ENCODE measurements at regions not wholly inside any gene's neighbourhood (a gene's known extent, or its start where the extent isn't known, plus 50 kb on each side); places are given as distances from the start of the nearest gene placed in this dataset.

DNA sequence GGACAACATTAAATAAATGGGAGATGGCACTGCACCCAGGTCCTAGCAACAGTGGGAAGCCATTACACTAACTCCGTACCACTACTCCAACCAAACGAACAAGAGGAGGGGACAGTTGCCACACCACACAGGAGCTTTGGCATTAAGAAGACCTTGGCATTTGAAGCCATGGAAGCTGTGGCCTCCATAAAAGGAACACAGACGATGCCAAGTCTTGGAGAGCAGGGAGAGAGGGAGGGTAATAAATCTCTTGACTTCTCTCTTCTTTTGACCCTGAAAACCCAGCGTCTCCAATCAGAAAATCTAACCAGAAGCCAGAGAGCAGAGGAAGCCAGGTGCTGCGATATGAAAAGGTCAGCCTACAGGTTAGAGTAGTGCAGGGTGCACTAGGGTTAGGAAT, 338.8 kb upstream of the TMEM132C start:
- Histone ChIP-seq H3K36me3 (ENCODE audit: control insufficient read depth in 2 of 2, insufficient read depth in 2 of 2, low read length in 1 of 2) (no peaks in the 10 kb centered on the region), H3K9ac (ENCODE audit: control insufficient read depth, insufficient read depth, low read length) (no peak overlapping the region), H3K27ac (ENCODE audit: control insufficient read depth, insufficient read depth) (no peak overlapping the region), H3K4me2 (ENCODE audit: control insufficient read depth, insufficient read depth) (no peak overlapping the region), H3K4me1 (ENCODE audit: control insufficient read depth, insufficient read depth, low read length) (no peaks in the 10 kb centered on the region), H2AFZ (ENCODE audit: control insufficient read depth, low read depth, low read length) (no peak overlapping the region), H3K9me3 (replicated peaks; ENCODE audit: control insufficient read depth, insufficient read depth, low read length) (no peaks in the 10 kb centered on the region), H3K4me3 (no peak overlapping the region), H3K27me3 (replicated peaks in 1 of 2; ENCODE audit: control insufficient read depth in 2 of 2, insufficient read depth in 2 of 2, low read length in 1 of 2) (no peaks in the 10 kb centered on the region), H4K20me1 (ENCODE audit: control insufficient read depth, insufficient read depth) (no peaks in the 10 kb centered on the region), H3K79me2 (ENCODE audit: control insufficient read depth, insufficient read depth, low read length) (no peaks in the 10 kb centered on the region)
- ChIA-PET CTCF (interaction anchor here (1.4 kb wide), 1 partner anchor 102 kb away, joined by 3 read pairs; no protein-coding TSS in a partner anchor), POLR2A (no interaction called here), RAD21 (ENCODE audit: unreplicated experiment) (no interaction called here), SMC1A (ENCODE audit: uncharacterized antibody, unreplicated experiment) (no interaction called here)
- ATAC-seq (no peak), FAIRE-seq (no peak), DNase-seq (ENCODE audit: low read depth, low spot score) (no peak)
- in situ Hi-C loops (cut with MboI) (no loop called here), intact Hi-C loops (cut with micrococcal nuclease; ENCODE audit: unreplicated experiment) (no loop called here)
- TF ChIP-seq ZZZ3 (IDR thresholded peaks at IDR 0.05; ENCODE audit: control insufficient read depth, insufficient read length, low read depth), result no peak
- no peak for TF ChIP-seq MEF2B (IDR thresholded peaks at IDR 0.05; ENCODE audit: partially characterized antibody, poor library complexity, severe bottlenecking)
- no peak for TF ChIP-seq ASH2L (IDR thresholded peaks at IDR 0.05; ENCODE audit: borderline replicate concordance, low read depth)
- no peak for TF ChIP-seq JUND (IDR thresholded peaks at IDR 0.05; ENCODE audit: low read depth, low read length)
- WGBS (ENCODE audit: insufficient coverage, insufficient replicate concordance, low lambda C conversion rate, missing lambda C conversion rate), result 23% methylated on average over 5 of the region's 5 CpGs
- no TSS peak for BruUV-seq (replicated peaks)

DNA sequence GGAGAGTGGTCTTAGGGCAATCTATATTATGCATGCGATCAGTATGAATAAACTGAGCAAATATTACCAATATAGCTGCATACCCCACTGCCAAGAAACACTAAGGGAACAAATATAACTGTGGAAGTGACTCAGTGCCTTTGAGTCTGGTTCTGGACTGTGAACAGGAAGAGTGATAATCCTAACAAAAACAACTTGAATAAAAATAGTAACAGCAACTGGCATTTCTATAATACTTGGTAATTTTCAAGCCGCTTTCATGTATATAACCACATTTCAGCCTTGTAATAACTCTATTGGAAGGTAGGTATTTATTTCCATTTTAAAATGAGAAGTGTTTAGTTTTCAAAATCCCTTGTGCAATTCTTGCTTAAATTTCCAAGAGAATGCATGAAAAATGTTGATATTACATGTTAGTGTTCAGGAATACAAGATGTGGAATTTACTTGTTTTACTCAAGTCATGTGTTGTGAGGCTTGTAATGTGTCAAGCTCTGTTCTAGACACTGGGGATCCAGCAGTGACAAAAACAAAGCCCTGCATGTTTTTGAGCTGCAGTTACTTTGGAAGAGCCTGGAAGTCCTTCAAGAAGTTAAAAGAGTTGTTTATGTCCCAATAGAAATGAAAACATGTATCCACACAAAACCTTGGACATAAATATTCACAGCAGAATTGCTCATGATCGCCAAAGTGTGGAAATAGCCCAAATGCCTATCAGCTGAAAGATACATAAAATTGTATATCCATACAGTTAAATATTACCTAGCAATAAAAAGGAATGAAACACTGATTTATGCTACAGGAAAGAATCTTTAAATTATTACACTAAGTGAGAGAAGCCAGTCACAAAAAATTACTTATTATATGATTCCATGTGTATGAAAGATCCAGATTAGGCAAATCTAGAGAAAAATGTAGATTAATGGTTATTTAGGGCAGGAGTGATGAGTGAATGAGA, 338.1 kb upstream of the TMEM132C start:
- RAD21 ChIA-PET (ENCODE audit: unreplicated experiment), result no interaction called here
- Histone ChIP-seq H2AFZ (ENCODE audit: control insufficient read depth, low read depth, low read length) (no peak overlapping the region), H3K4me2 (ENCODE audit: control insufficient read depth, insufficient read depth) (no peak overlapping the region), H3K79me2 (ENCODE audit: control insufficient read depth, insufficient read depth, low read length) (no peaks in the 10 kb centered on the region), H3K9ac (ENCODE audit: control insufficient read depth, insufficient read depth, low read length) (no peak overlapping the region), H3K36me3 (ENCODE audit: control insufficient read depth in 2 of 2, insufficient read depth in 2 of 2, low read length in 1 of 2) (no peaks in the 10 kb centered on the region), H3K27me3 (replicated peaks in 1 of 2; ENCODE audit: control insufficient read depth in 2 of 2, insufficient read depth in 2 of 2, low read length in 1 of 2) (no peaks in the 10 kb centered on the region), H3K4me1 (ENCODE audit: control insufficient read depth, insufficient read depth, low read length) (no peaks in the 10 kb centered on the region), H3K9me3 (replicated peaks; ENCODE audit: control insufficient read depth, insufficient read depth, low read length) (no peaks in the 10 kb centered on the region), H4K20me1 (ENCODE audit: control insufficient read depth, insufficient read depth) (no peaks in the 10 kb centered on the region), H3K27ac (ENCODE audit: control insufficient read depth, insufficient read depth) (no peak overlapping the region), H3K4me3 (no peak overlapping the region)
- DNase-seq (ENCODE audit: low read depth, low spot score), result no peak
- 12% methylated on average over 3 of the region's 3 CpGs for WGBS (ENCODE audit: insufficient coverage, insufficient replicate concordance, low lambda C conversion rate, missing lambda C conversion rate)
- intact Hi-C loops (cut with micrococcal nuclease; ENCODE audit: unreplicated experiment), result no loop called here
- BruUV-seq (replicated peaks), result no TSS peak
- no peak for ATAC-seq
- in situ Hi-C loops (cut with MboI), result no loop called here
- SMC1A ChIA-PET (ENCODE audit: uncharacterized antibody, unreplicated experiment), result no interaction called here
- no peak for FAIRE-seq
- CTCF ChIA-PET, result interaction anchor here (1.4 kb wide), 1 partner anchor 102 kb away, joined by 3 read pairs; no protein-coding TSS in a partner anchor
- POLR2A ChIA-PET, result no interaction called here
- TF ChIP-seq ATF7 (IDR thresholded peaks at IDR 0.05; ENCODE audit: low read depth), result no peak
- TF ChIP-seq POLR2AphosphoS2 (IDR thresholded peaks at IDR 0.05; ENCODE audit: low read depth, low read length), result no peak
- TF ChIP-seq YBX1 (IDR thresholded peaks at IDR 0.05), result no peak
- TF ChIP-seq, protein P1, sequence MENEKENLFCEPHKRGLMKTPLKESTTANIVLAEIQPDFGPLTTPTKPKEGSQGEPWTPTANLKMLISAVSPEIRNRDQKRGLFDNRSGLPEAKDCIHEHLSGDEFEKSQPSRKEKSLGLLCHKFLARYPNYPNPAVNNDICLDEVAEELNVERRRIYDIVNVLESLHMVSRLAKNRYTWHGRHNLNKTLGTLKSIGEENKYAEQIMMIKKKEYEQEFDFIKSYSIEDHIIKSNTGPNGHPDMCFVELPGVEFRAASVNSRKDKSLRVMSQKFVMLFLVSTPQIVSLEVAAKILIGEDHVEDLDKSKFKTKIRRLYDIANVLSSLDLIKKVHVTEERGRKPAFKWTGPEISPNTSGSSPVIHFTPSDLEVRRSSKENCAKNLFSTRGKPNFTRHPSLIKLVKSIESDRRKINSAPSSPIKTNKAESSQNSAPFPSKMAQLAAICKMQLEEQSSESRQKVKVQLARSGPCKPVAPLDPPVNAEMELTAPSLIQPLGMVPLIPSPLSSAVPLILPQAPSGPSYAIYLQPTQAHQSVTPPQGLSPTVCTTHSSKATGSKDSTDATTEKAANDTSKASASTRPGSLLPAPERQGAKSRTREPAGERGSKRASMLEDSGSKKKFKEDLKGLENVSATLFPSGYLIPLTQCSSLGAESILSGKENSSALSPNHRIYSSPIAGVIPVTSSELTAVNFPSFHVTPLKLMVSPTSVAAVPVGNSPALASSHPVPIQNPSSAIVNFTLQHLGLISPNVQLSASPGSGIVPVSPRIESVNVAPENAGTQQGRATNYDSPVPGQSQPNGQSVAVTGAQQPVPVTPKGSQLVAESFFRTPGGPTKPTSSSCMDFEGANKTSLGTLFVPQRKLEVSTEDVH (IDR thresholded peaks at IDR 0.05; ENCODE audit: low read depth, partially characterized antibody), result no peak
- TF ChIP-seq, protein P2, sequence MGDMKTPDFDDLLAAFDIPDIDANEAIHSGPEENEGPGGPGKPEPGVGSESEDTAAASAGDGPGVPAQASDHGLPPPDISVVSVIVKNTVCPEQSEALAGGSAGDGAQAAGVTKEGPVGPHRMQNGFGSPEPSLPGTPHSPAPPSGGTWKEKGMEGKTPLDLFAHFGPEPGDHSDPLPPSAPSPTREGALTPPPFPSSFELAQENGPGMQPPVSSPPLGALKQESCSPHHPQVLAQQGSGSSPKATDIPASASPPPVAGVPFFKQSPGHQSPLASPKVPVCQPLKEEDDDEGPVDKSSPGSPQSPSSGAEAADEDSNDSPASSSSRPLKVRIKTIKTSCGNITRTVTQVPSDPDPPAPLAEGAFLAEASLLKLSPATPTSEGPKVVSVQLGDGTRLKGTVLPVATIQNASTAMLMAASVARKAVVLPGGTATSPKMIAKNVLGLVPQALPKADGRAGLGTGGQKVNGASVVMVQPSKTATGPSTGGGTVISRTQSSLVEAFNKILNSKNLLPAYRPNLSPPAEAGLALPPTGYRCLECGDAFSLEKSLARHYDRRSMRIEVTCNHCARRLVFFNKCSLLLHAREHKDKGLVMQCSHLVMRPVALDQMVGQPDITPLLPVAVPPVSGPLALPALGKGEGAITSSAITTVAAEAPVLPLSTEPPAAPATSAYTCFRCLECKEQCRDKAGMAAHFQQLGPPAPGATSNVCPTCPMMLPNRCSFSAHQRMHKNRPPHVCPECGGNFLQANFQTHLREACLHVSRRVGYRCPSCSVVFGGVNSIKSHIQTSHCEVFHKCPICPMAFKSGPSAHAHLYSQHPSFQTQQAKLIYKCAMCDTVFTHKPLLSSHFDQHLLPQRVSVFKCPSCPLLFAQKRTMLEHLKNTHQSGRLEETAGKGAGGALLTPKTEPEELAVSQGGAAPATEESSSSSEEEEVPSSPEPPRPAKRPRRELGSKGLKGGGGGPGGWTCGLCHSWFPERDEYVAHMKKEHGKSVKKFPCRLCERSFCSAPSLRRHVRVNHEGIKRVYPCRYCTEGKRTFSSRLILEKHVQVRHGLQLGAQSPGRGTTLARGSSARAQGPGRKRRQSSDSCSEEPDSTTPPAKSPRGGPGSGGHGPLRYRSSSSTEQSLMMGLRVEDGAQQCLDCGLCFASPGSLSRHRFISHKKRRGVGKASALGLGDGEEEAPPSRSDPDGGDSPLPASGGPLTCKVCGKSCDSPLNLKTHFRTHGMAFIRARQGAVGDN (IDR thresholded peaks at IDR 0.05), result no peak
- TF ChIP-seq IRF4 (IDR thresholded peaks at IDR 0.05; ENCODE audit: low read depth, low read length), result no peak
